Stimulated activated naive CD8-positive, alpha-beta T cell treated with anti-CD3 and anti-CD28 coated beads, Interleukin-15, Interleukin-2, amounts not matched to agents 100 U/mL and 50 U/mL, for 24 hours (primary cell): ENCODE measurements at regions not wholly inside any gene's neighbourhood (a gene's known extent, or its start where the extent isn't known, plus 50 kb on each side); places are given as distances from the start of the nearest gene placed in this dataset.
"Not testable (repeated sequence)": the region's sequence is repeated elsewhere in the genome, so short reads cannot be mapped to it uniquely, and the experiment has no call there.

Experiments
- ATAC-seq: fragments of 150-1000 bp; cut with Tn5 transposase; one replicate; pipeline ENCODE4 v1.10.0; 2021
- DNase-seq: peaks from one replicate; pipeline ENCODE4 v3.0.0; 2021

- DNase-seq (no peak), ATAC-seq (no peak)
Measured at GRCh38 chr11:109480251-109480650, 58.3 kb downstream of the C11orf87 start.

GRCh38 chr11:109486129-109486528 lies 64.1 kb downstream of the C11orf87 start:
- ATAC-seq (no peak), DNase-seq (no peak)

- ATAC-seq (no peak), DNase-seq (no peak)
Measured at GRCh38 chr11:109490953-109491635, 69.1 kb downstream of the C11orf87 start.

GRCh38 chr11:109506115-109506514 lies 84.1 kb downstream of the C11orf87 start:
- DNase-seq (no peak), ATAC-seq (no peak)

GRCh38 chr11:109507331-109507730 lies 85.3 kb downstream of the C11orf87 start:
- DNase-seq, result no peak
- no peak for ATAC-seq

- ATAC-seq (no peak), DNase-seq (no peak)
Measured at GRCh38 chr11:109507836-109508561, 86.0 kb downstream of the C11orf87 start.

- ATAC-seq (no peak), DNase-seq (no peak)
Measured at GRCh38 chr11:109508943-109509342, 87.0 kb downstream of the C11orf87 start.

- ATAC-seq, result no peak
- DNase-seq, result no peak
Measured at GRCh38 chr11:109510316-109510715, 88.3 kb downstream of the C11orf87 start.

- no peak for DNase-seq
- no peak for ATAC-seq
Measured at GRCh38 chr11:109511598-109511997, 89.6 kb downstream of the C11orf87 start.

GRCh38 chr11:109512249-109512648 lies 90.3 kb downstream of the C11orf87 start:
- ATAC-seq (no peak), DNase-seq (no peak)

GRCh38 chr11:109512680-109513079 lies 90.7 kb downstream of the C11orf87 start:
- no peak for ATAC-seq
- DNase-seq, result no peak

- ATAC-seq (no peak), DNase-seq (no peak)
Measured at GRCh38 chr11:109514313-109515018, 92.5 kb downstream of the C11orf87 start.

- DNase-seq (no peak), ATAC-seq (no peak)
Measured at GRCh38 chr11:109519253-109519652, 97.3 kb downstream of the C11orf87 start.

GRCh38 chr11:109521571-109522086 lies 99.6 kb downstream of the C11orf87 start:
- DNase-seq (no peak), ATAC-seq (no peak)

- no peak for DNase-seq
- no peak for ATAC-seq
Measured at GRCh38 chr11:109522116-109522755, 100.2 kb downstream of the C11orf87 start.

- DNase-seq, result not testable (repeated sequence)
Measured at GRCh38 chr11:109525636-109526035, 103.6 kb downstream of the C11orf87 start.

GRCh38 chr11:109526061-109526460 lies 104.1 kb downstream of the C11orf87 start:
- no peak for DNase-seq
- no peak for ATAC-seq

More at GRCh38 chr11:109525636-109526035, 103.6 kb downstream of the C11orf87 start:
- ATAC-seq, result not testable (repeated sequence)

GRCh38 chr11:109526931-109527330 lies 104.9 kb downstream of the C11orf87 start:
- DNase-seq (no peak), ATAC-seq (no peak)

- DNase-seq (no peak), ATAC-seq (no peak)
Measured at GRCh38 chr11:109527496-109527895, 105.5 kb downstream of the C11orf87 start.

GRCh38 chr11:109547356-109548027 lies 125.5 kb downstream of the C11orf87 start:
- no peak for ATAC-seq

GRCh38 chr11:109552376-109552775 lies 130.4 kb downstream of the C11orf87 start:
- DNase-seq, result no peak

More at GRCh38 chr11:109547356-109548027, 125.5 kb downstream of the C11orf87 start:
- no peak for DNase-seq

GRCh38 chr11:109553284-109553683 lies 131.3 kb downstream of the C11orf87 start:
- ATAC-seq, result no peak
- DNase-seq, result no peak

More at GRCh38 chr11:109552376-109552775, 130.4 kb downstream of the C11orf87 start:
- no peak for ATAC-seq
